OCI-LY3 (cell line): ENCODE measurements at regions not wholly inside any gene's neighbourhood (a gene's known extent, or its start where the extent isn't known, plus 50 kb on each side); places are given as distances from the start of the nearest gene placed in this dataset.
"Not testable (repeated sequence)": the region's sequence is repeated elsewhere in the genome, so short reads cannot be mapped to it uniquely, and the experiment has no call there.

Source experiments
- H2AFZ ChIP-seq: fragments of 200-600, 300-600 bp; shearing (Covaris generic); 2 replicates; pipeline ENCODE4 v1.6.0; 2014; ENCODE audit warnings: antibody characterized with exemption, low read depth, low read length
- H3K27ac ChIP-seq: fragments of 200-600, 300-600 bp; sonication (generic); 2 replicates; pipeline ENCODE4 v1.5.1; 2014; ENCODE audit warnings: mild to moderate bottlenecking, low read length, moderate library complexity, mixed read lengths
- H3K27me3 ChIP-seq: fragments of 200-600, 300-600 bp; sonication (generic); 2 replicates; pipeline ENCODE4 v1.6.1; 2014; ENCODE audit warnings: low read depth, low read length, mixed read lengths
- H3K36me3 ChIP-seq: fragments of 200-600, 300-600 bp; sonication (generic); replicated peaks from 2 replicates; pipeline ENCODE3; 2014; ENCODE audit warnings: low read depth, low read length, mixed read lengths
- H3K4me1 ChIP-seq: fragments of 300-600, 200-600 bp; sonication (generic); 2 replicates; pipeline ENCODE4 v1.6.1; 2014; ENCODE audit warnings: low read length, mixed read lengths
- H3K4me2 ChIP-seq: fragments of 200-600, 300-600 bp; sonication (generic); 2 replicates; pipeline ENCODE4 v1.6.1; 2014; ENCODE audit warnings: low read length, mixed read lengths
- H3K4me3 ChIP-seq: fragments of 300-600, 200-600 bp; sonication (generic); 2 replicates; pipeline ENCODE4 v1.5.1; 2014; ENCODE audit warnings: antibody characterized with exemption, mild to moderate bottlenecking, low read length, moderate library complexity
- H3K79me2 ChIP-seq: fragments of 300-600, 200-600 bp; shearing (Covaris generic); 2 replicates; pipeline ENCODE4 v1.6.1; 2014; ENCODE audit warnings: mild to moderate bottlenecking, low read length, mixed read lengths
- H3K9ac ChIP-seq: fragments of 300-600, 200-600 bp; shearing (Covaris generic); 2 replicates; pipeline ENCODE4 v1.6.0; 2014; ENCODE audit warnings: mild to moderate bottlenecking, low read length, moderate library complexity
- H3K9me3 ChIP-seq: fragments of 200-600, 300-600 bp; shearing (Covaris generic); 2 replicates; pipeline ENCODE4 v1.6.1; 2014; ENCODE audit warnings: low read length, mixed read lengths; ENCODE audit not compliant: insufficient read depth
- H4K20me1 ChIP-seq: fragments of 200-600, 300-600 bp; sonication (generic); 2 replicates; pipeline ENCODE4 v1.6.1; 2016; ENCODE audit warnings: low read length, mixed read lengths; ENCODE audit not compliant: insufficient read depth
- EZH2phosphoT487 ChIP-seq: fragments of 200-600 bp; shearing (Covaris generic); IDR thresholded peaks from 2 replicates; pipeline ENCODE4 v1.6.1; 2018; ENCODE audit warnings: antibody characterized with exemption, mixed run types, low read depth
- TF ChIP-seq, protein P1 (sequence below): fragments of 200-600, 300-600 bp; sonication (generic); IDR thresholded peaks from 2 replicates; pipeline ENCODE4 v1.5.1; 2014; ENCODE audit warnings: antibody characterized with exemption, low read length, low read depth

DNA sequence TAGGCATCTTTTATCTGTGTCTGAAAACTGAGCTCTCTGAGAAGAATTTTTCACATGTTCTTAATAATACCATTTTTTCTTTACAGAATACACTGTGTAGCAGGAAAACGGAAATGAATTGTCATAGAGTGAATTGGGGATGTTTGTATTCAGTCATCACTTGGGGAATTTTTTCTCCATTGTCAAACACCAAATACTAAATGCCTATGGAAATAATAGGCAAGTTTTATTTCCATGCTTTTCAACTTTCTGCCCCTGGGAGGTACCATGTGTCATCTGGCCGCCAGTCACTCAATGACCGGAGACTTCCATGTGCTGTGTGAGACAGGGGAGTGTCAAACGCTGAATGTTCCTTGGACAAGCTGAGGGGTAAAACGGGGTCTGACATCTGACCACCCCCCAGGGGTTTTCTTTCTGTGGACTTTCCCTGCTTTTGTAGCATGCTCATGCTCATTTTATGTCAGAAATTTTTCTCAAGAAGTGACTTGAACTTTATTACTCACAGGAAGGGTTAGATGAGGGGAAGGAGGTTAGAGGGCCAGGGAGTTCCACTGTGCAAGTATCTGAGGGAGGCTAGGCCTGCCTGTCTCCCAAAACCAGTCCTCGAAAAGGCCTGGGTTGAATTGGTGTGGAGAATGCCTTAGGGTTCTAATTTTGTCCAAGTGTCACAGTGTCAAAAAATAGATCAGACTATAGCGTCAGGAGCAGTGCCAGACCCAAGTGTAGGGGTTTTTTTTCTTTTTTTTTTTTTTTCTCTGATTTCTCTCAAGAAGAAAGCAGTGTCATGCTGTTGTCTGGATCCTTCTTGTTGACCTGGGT is 438.6 kb downstream of the AGTPBP1 start:
- Histone ChIP-seq H3K27ac (no peak overlapping the region), H3K27me3 (0 out of 2 replicates have a peak, but pooled peaks cover 3% of the 10 kb centered on the region), H3K4me2 (no peak overlapping the region), H3K79me2 (no peaks in the 10 kb centered on the region), H3K36me3 (no peaks in the 10 kb centered on the region), H2AFZ (no peak overlapping the region), H3K9ac (no peak overlapping the region), H3K9me3 (no peaks in the 10 kb centered on the region), H4K20me1 (no peaks in the 10 kb centered on the region), H3K4me3 (no peak overlapping the region), H3K4me1 (no peaks in the 10 kb centered on the region)
- TF ChIP-seq, protein P1, sequence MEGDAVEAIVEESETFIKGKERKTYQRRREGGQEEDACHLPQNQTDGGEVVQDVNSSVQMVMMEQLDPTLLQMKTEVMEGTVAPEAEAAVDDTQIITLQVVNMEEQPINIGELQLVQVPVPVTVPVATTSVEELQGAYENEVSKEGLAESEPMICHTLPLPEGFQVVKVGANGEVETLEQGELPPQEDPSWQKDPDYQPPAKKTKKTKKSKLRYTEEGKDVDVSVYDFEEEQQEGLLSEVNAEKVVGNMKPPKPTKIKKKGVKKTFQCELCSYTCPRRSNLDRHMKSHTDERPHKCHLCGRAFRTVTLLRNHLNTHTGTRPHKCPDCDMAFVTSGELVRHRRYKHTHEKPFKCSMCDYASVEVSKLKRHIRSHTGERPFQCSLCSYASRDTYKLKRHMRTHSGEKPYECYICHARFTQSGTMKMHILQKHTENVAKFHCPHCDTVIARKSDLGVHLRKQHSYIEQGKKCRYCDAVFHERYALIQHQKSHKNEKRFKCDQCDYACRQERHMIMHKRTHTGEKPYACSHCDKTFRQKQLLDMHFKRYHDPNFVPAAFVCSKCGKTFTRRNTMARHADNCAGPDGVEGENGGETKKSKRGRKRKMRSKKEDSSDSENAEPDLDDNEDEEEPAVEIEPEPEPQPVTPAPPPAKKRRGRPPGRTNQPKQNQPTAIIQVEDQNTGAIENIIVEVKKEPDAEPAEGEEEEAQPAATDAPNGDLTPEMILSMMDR, result no peak
- no peak for TF ChIP-seq EZH2phosphoT487

DNA sequence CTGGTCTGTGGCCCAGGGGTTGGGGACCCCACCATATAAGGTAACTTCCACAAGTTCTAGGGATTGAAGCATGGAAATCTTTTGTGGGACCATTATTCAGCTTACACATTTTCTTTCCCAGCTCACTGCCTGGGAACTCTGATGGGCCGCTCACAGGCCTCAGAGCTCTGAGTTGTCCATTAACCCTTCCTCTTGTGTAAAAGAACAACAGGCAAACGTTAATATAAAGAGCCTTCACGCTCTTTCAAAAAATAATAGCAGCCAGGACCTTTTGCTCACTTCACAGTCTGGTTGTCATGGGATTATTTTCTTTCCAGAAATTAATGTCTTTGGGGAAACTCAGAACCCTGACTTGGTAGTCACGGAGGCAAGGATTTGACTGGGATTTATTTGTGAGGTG is 443.3 kb downstream of the AGTPBP1 start:
- H3K4me1 ChIP-seq, result no peaks in the 10 kb centered on the region
- H4K20me1 ChIP-seq, result no peaks in the 10 kb centered on the region
- H3K79me2 ChIP-seq, result no peaks in the 10 kb centered on the region
- H3K27ac ChIP-seq, result no peak overlapping the region
- no peak overlapping the region for H3K9ac ChIP-seq
- H3K9me3 ChIP-seq, result no peaks in the 10 kb centered on the region
- no peaks in the 10 kb centered on the region for H3K36me3 ChIP-seq
- no peak overlapping the region for H2AFZ ChIP-seq
- TF ChIP-seq, protein P1, result no peak
- no peak for TF ChIP-seq EZH2phosphoT487
- peaks cover 8% of the 10 kb centered on the region; the same call in 1 of the 2 replicates for H3K27me3 ChIP-seq
- H3K4me3 ChIP-seq, result no peak overlapping the region
- no peak overlapping the region for H3K4me2 ChIP-seq

DNA sequence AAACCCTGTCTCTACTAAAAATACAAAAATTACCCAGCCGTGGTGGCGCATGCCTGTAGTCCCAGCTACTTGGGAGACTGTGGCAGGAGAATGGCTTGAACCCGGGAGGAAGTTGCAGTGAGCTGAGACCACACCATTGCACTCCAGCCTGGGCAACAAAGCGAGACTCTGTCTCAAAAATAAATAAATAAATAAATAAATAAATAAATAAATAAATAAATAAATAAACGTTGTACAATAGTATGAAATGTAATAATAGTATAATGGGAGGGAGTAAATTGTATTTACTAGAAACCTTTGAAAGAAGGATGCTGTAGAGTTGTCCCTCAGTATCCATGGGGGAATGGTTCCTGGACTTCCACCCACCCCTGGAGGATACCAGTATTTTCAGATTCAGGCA is 446.5 kb downstream of the AGTPBP1 start:
- H3K27me3 ChIP-seq, result peaks cover 28% of the 10 kb centered on the region
- H2AFZ ChIP-seq, H3K9ac ChIP-seq, H3K4me3 ChIP-seq, H3K36me3 ChIP-seq, H3K9me3 ChIP-seq, H3K79me2 ChIP-seq, H3K4me2 ChIP-seq, H4K20me1 ChIP-seq, H3K27ac ChIP-seq, H3K4me1 ChIP-seq: not testable (repeated sequence)

DNA sequence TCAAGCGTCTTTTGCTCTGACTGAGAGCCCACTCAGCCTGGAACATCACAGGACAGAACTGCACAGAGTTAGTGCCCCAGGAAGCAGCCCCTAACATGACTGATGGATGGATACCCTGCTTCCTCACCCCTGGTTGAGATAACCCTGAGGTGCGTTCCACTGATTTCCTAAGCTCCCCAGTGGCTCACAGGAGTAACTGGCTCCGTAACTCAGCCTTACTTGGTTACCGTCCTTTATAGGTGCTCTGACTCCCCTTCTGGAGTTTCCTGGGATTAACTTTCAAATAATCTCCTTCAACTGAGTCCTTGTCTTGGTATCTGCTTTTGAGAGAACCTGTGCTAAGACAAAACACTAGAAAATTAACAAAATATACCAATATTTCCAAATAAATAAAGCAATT is 449.5 kb downstream of the AGTPBP1 start:
- H3K9me3 ChIP-seq, result no peaks in the 10 kb centered on the region
- H2AFZ ChIP-seq, result no peak overlapping the region
- H3K9ac ChIP-seq, result no peak overlapping the region
- H3K27me3 ChIP-seq, result peaks cover 22% of the 10 kb centered on the region
- no peaks in the 10 kb centered on the region for H3K79me2 ChIP-seq
- H3K4me1 ChIP-seq, result no peaks in the 10 kb centered on the region
- no peak for TF ChIP-seq EZH2phosphoT487
- TF ChIP-seq, protein P1, result no peak
- H4K20me1 ChIP-seq, result no peaks in the 10 kb centered on the region
- no peak overlapping the region for H3K27ac ChIP-seq
- no peaks in the 10 kb centered on the region for H3K36me3 ChIP-seq
- H3K4me3 ChIP-seq, result no peak overlapping the region
- no peak overlapping the region for H3K4me2 ChIP-seq
